ENCODE measurements at regions not wholly inside any gene's neighbourhood (a gene's known extent, or its start where the extent isn't known, plus 50 kb on each side); places are given as distances from the start of the nearest gene placed in this dataset.
"Not testable (repeated sequence)": the region's sequence is repeated elsewhere in the genome, so short reads cannot be mapped to it uniquely, and the experiment has no call there.

GRCh38 chr6:93835026-93835425 lies 415.7 kb upstream of the EPHA7 start:
- ATAC-seq; H3K27ac Mint-ChIP-seq; H3K4me3 Mint-ChIP-seq; H3K4me1 Mint-ChIP-seq; H3K36me3 Mint-ChIP-seq; DNase-seq (ENCODE audit: low spot score in 2 of 2): not testable (repeated sequence)
- peaks cover 29% of the 10 kb centered on the region for H3K9me3 Mint-ChIP-seq

GRCh38 chr6:93833326-93833725 lies 414.0 kb upstream of the EPHA7 start:
- not testable (repeated sequence) for H3K4me3 Mint-ChIP-seq

GRCh38 chr6:93829757-93830156 lies 410.4 kb upstream of the EPHA7 start:
- peaks cover 28% of the 10 kb centered on the region for H3K9me3 Mint-ChIP-seq
- H3K4me1 Mint-ChIP-seq; H3K4me3 Mint-ChIP-seq; DNase-seq (ENCODE audit: low spot score in 2 of 2); ATAC-seq; H3K36me3 Mint-ChIP-seq; H3K27ac Mint-ChIP-seq: not testable (repeated sequence)

More at GRCh38 chr6:93833326-93833725, 414.0 kb upstream of the EPHA7 start:
- not testable (repeated sequence) for H3K4me1 Mint-ChIP-seq; H3K27ac Mint-ChIP-seq; ATAC-seq; H3K36me3 Mint-ChIP-seq; DNase-seq (ENCODE audit: low spot score in 2 of 2)
- peaks cover 29% of the 10 kb centered on the region for H3K9me3 Mint-ChIP-seq

GRCh38 chr6:93829009-93829408 lies 409.6 kb upstream of the EPHA7 start:
- DNase-seq (ENCODE audit: low spot score in 2 of 2) (no peak), ATAC-seq (no peak)
- H3K9me3 Mint-ChIP-seq = peaks cover 22% of the 10 kb centered on the region
- no peaks in the 10 kb centered on the region for H3K4me1 Mint-ChIP-seq
- H3K4me3 Mint-ChIP-seq = no peak overlapping the region
- no peak overlapping the region for H3K27ac Mint-ChIP-seq
- H3K36me3 Mint-ChIP-seq = no peaks in the 10 kb centered on the region

- H3K27ac Mint-ChIP-seq = no peak overlapping the region
- ATAC-seq (no peak), DNase-seq (ENCODE audit: low spot score in 2 of 2) (no peak)
- no peaks in the 10 kb centered on the region for H3K36me3 Mint-ChIP-seq
- H3K9me3 Mint-ChIP-seq = peaks cover 22% of the 10 kb centered on the region
- no peak overlapping the region for H3K4me3 Mint-ChIP-seq
- no peaks in the 10 kb centered on the region for H3K4me1 Mint-ChIP-seq
Measured at GRCh38 chr6:93828553-93828952, 409.2 kb upstream of the EPHA7 start.

- Mint-ChIP-seq H3K4me1 (no peaks in the 10 kb centered on the region), H3K4me3 (no peak overlapping the region), H3K27ac (no peak overlapping the region), H3K9me3 (peaks cover 22% of the 10 kb centered on the region), H3K36me3 (no peaks in the 10 kb centered on the region)
- ATAC-seq (no peak), DNase-seq (ENCODE audit: low spot score in 2 of 2) (no peak)
Measured at GRCh38 chr6:93827728-93828127, 408.4 kb upstream of the EPHA7 start.

GRCh38 chr6:93825950-93826349 lies 406.6 kb upstream of the EPHA7 start:
- ATAC-seq = no peak
- no peaks in the 10 kb centered on the region for H3K4me1 Mint-ChIP-seq
- no peaks in the 10 kb centered on the region for H3K36me3 Mint-ChIP-seq
- H3K9me3 Mint-ChIP-seq = peaks cover 18% of the 10 kb centered on the region
- DNase-seq (ENCODE audit: low spot score in 2 of 2) = no peak
- H3K4me3 Mint-ChIP-seq = no peak overlapping the region
- H3K27ac Mint-ChIP-seq = no peak overlapping the region

GRCh38 chr6:93823489-93823888 lies 404.1 kb upstream of the EPHA7 start:
- ATAC-seq = no peak
- Mint-ChIP-seq H3K27ac (no peak overlapping the region), H3K4me1 (no peaks in the 10 kb centered on the region)

GRCh38 chr6:93822434-93823265 lies 403.3 kb upstream of the EPHA7 start:
- DNase-seq (ENCODE audit: low spot score in 2 of 2) = no peak
- no peak for ATAC-seq
- Mint-ChIP-seq H3K9me3 (peaks cover 11% of the 10 kb centered on the region), H3K27ac (no peak overlapping the region), H3K4me3 (no peak overlapping the region), H3K36me3 (no peaks in the 10 kb centered on the region), H3K4me1 (no peaks in the 10 kb centered on the region)

More at GRCh38 chr6:93823489-93823888, 404.1 kb upstream of the EPHA7 start:
- no peak for DNase-seq (ENCODE audit: low spot score in 2 of 2)
- H3K36me3 Mint-ChIP-seq = no peaks in the 10 kb centered on the region
- peaks cover 13% of the 10 kb centered on the region for H3K9me3 Mint-ChIP-seq
- no peak overlapping the region for H3K4me3 Mint-ChIP-seq

GRCh38 chr6:93821953-93822352 lies 402.6 kb upstream of the EPHA7 start:
- DNase-seq (ENCODE audit: low spot score in 2 of 2) = no peak
- ATAC-seq = no peak
- Mint-ChIP-seq H3K27ac (no peak overlapping the region), H3K36me3 (no peaks in the 10 kb centered on the region), H3K4me3 (no peak overlapping the region), H3K9me3 (peaks cover 11% of the 10 kb centered on the region), H3K4me1 (no peaks in the 10 kb centered on the region)

GRCh38 chr6:93820465-93821082 lies 401.2 kb upstream of the EPHA7 start:
- no peak overlapping the region for H3K4me3 Mint-ChIP-seq
- H3K36me3 Mint-ChIP-seq = no peaks in the 10 kb centered on the region
- DNase-seq (ENCODE audit: low spot score in 2 of 2) (no peak), ATAC-seq (no peak)
- peaks cover 7% of the 10 kb centered on the region for H3K9me3 Mint-ChIP-seq
- H3K4me1 Mint-ChIP-seq = no peaks in the 10 kb centered on the region
- H3K27ac Mint-ChIP-seq = no peak overlapping the region

- H3K36me3 Mint-ChIP-seq = no peaks in the 10 kb centered on the region
- ATAC-seq (no peak), DNase-seq (ENCODE audit: low spot score in 2 of 2) (no peak)
- peaks cover 7% of the 10 kb centered on the region for H3K9me3 Mint-ChIP-seq
- H3K4me1 Mint-ChIP-seq = no peaks in the 10 kb centered on the region
- H3K27ac Mint-ChIP-seq = no peak overlapping the region
- no peak overlapping the region for H3K4me3 Mint-ChIP-seq
Measured at GRCh38 chr6:93819189-93819588, 399.8 kb upstream of the EPHA7 start.

GRCh38 chr6:93817937-93818336 lies 398.6 kb upstream of the EPHA7 start:
- no peak overlapping the region for H3K4me3 Mint-ChIP-seq
- no peak for ATAC-seq
- H3K4me1 Mint-ChIP-seq = no peaks in the 10 kb centered on the region
- no peak for DNase-seq (ENCODE audit: low spot score in 2 of 2)
- peaks cover 10% of the 10 kb centered on the region for H3K9me3 Mint-ChIP-seq
- no peak overlapping the region for H3K27ac Mint-ChIP-seq
- H3K36me3 Mint-ChIP-seq = no peaks in the 10 kb centered on the region

- ATAC-seq (no peak), DNase-seq (ENCODE audit: low spot score in 2 of 2) (no peak)
- Mint-ChIP-seq H3K4me1 (no peaks in the 10 kb centered on the region), H3K36me3 (no peaks in the 10 kb centered on the region), H3K9me3 (peaks cover 17% of the 10 kb centered on the region), H3K27ac (no peak overlapping the region), H3K4me3 (no peak overlapping the region)
Measured at GRCh38 chr6:93806409-93807270, 387.3 kb upstream of the EPHA7 start.

- ATAC-seq = no peak
- H3K9me3 Mint-ChIP-seq = peaks cover 12% of the 10 kb centered on the region
Measured at GRCh38 chr6:93801101-93801847, 381.9 kb upstream of the EPHA7 start.

More at GRCh38 chr6:93801101-93801847, 381.9 kb upstream of the EPHA7 start:
- no peak overlapping the region for H3K27ac Mint-ChIP-seq
- no peak overlapping the region for H3K4me3 Mint-ChIP-seq
- no peaks in the 10 kb centered on the region for H3K4me1 Mint-ChIP-seq
- H3K36me3 Mint-ChIP-seq = no peaks in the 10 kb centered on the region
- no peak for DNase-seq (ENCODE audit: low spot score in 2 of 2)

Measured in stimulated activated effector memory CD8-positive, alpha-beta T cell treated with anti-CD3 and anti-CD28 coated beads, Interleukin-12 subunit alpha, Interleukin-12 subunit beta, amount 100 ng/mL, for 72 hours (primary cell).